Activated CD8-positive, alpha-beta memory T cell treated with anti-CD3 and anti-CD28 coated beads for 24 hours (primary cell): ENCODE measurements at regions not wholly inside any gene's neighbourhood (a gene's known extent, or its start where the extent isn't known, plus 50 kb on each side); places are given as distances from the start of the nearest gene placed in this dataset.

ENCODE experiments used
- DNase-seq: peaks from one replicate; pipeline ENCODE4 v3.0.0-alpha.2; 2020

- DNase-seq, result no peak
These were observed 56.7 kb upstream of the KIAA1217 start for GRCh38 chr10:24152270-24152669.

GRCh38 chr10:24153031-24153430 is 55.9 kb upstream of the KIAA1217 start:
- no peak for DNase-seq

DNA sequence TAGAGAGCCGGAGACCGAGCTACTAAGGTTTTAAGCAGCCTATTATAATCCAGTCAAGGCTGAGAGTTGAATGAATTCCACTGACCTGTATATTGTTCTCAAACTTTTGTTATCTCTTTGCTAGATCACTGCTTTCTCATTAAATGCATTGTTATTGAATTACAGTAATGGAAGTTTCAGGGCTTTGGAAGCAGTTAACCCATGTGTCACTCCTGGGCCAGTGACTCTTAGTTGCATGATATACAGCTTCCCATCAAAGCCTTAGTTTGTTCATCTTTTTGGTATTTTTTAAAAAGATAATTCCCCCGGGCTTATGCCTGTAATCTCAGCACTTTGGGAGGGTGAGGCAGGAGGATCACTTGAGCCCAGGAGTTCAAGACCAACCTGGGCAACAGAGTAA is 55.4 kb upstream of the KIAA1217 start:
- no peak for DNase-seq

- DNase-seq, result no peak
These were observed 52.3 kb upstream of the KIAA1217 start for GRCh38 chr10:24156686-24157085.

DNA sequence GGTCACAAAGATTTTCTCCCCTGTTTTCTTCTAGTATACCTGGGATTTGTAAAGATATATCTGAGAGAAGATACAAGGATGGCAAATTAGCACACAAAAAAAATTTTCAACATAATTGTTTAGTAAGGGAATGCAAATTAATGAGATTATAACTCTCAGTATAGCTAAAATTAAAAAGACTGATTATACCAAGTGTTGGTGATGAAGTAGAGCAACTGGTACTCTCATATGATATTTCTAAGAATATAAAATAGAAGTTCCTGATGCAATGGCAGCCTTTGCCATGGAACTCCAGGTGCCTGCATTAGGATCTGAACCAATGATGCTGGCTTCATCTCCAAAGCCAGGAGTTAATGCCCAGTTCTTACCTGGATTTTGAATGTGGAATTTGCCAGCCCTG is 51.4 kb upstream of the KIAA1217 start:
- no peak for DNase-seq
